GM10266 (cell line): ENCODE measurements at regions not wholly inside any gene's neighbourhood (a gene's known extent, or its start where the extent isn't known, plus 50 kb on each side); places are given as distances from the start of the nearest gene placed in this dataset.

ENCODE experiments used
- DNase-seq: peaks from one replicate; pipeline ENCODE4 v3.0.0; 2012; ENCODE audit errors: extremely low spot score
- TF ChIP-seq, protein P1 (sequence below): IDR thresholded peaks from 2 replicates; pipeline ENCODE4 v1.5.1; 2012; ENCODE audit warnings: mild to moderate bottlenecking, low read depth; ENCODE audit not compliant: control insufficient read depth, insufficient read depth; ENCODE audit errors: missing control alignments

DNA sequence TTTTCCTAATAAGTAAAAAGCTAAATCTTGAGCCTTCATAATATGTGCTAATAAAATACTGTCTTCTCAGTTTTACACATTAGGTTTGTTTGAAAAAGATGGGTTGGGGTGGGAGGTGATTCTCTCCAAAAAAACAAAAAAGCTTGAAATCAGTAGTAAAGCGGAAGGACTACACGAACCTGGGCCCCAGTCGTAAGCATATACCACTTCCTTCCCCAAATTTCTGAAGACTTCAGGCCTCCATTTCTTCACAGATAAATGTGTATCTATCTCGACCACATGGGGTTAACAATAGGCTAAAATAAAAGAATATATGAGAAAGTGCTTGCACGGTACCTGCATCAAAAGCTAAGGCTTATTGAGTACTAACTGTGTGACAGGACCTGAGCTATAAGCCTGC, 51.6 kb upstream of the PAX2 start:
- TF ChIP-seq, protein P1, sequence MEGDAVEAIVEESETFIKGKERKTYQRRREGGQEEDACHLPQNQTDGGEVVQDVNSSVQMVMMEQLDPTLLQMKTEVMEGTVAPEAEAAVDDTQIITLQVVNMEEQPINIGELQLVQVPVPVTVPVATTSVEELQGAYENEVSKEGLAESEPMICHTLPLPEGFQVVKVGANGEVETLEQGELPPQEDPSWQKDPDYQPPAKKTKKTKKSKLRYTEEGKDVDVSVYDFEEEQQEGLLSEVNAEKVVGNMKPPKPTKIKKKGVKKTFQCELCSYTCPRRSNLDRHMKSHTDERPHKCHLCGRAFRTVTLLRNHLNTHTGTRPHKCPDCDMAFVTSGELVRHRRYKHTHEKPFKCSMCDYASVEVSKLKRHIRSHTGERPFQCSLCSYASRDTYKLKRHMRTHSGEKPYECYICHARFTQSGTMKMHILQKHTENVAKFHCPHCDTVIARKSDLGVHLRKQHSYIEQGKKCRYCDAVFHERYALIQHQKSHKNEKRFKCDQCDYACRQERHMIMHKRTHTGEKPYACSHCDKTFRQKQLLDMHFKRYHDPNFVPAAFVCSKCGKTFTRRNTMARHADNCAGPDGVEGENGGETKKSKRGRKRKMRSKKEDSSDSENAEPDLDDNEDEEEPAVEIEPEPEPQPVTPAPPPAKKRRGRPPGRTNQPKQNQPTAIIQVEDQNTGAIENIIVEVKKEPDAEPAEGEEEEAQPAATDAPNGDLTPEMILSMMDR, result no peak
- DNase-seq, result no peak
